Vagina (tissue), 2 donors: ENCODE measurements at regions not wholly inside any gene's neighbourhood (a gene's known extent, or its start where the extent isn't known, plus 50 kb on each side); places are given as distances from the start of the nearest gene placed in this dataset.

Experiments
- DNase-seq, 2 donors: peaks; one replicate each; pipeline ENCODE4 v3.0.0-alpha.2; 2017; ENCODE audit errors: extremely low spot score in 2 of 2
- H3K27ac ChIP-seq: fragments of 200-600 bp; sonication (generic); one replicate; pipeline ENCODE4 v1.5.1; 2019
- H3K27me3 ChIP-seq: fragments of 200-600 bp; sonication (generic); one replicate; pipeline ENCODE4 v1.5.1; 2019
- H3K36me3 ChIP-seq, 2 donors: fragments of 200-600 bp; sonication (generic); one replicate each; pipeline ENCODE4 v1.5.1; 2017 to 2019
- H3K4me1 ChIP-seq: fragments of 200-600 bp; sonication (generic); one replicate; pipeline ENCODE4 v1.5.1; 2019
- H3K4me3 ChIP-seq, 2 donors: fragments of 200-600 bp; sonication (generic); 1 replicate in 1 of 2; 2 replicates in 1 of 2; pipeline ENCODE4 v1.5.1; 2016 to 2019
- H3K9me3 ChIP-seq: fragments of 200-600 bp; sonication (generic); one replicate; pipeline ENCODE4 v1.5.1; 2019
- POLR2A ChIP-seq, 2 donors: fragments of 450-650 bp; IDR thresholded peaks; one replicate each; pipeline ENCODE4 v1.6.1; 2017; ENCODE audit warnings: antibody characterized with exemption in 2 of 2, mild to moderate bottlenecking in 2 of 2, moderate library complexity in 2 of 2
- POLR2AphosphoS5 ChIP-seq, 2 donors: sonication (generic); formaldehyde crosslinking; IDR thresholded peaks; one replicate each; pipeline ENCODE4 v1.9.0; 2017; ENCODE audit warnings: antibody characterized with exemption in 2 of 2, mild to moderate bottlenecking in 2 of 2, low read depth in 1 of 2; ENCODE audit not compliant: insufficient read depth in 1 of 2
- intact Hi-C: fragments of 100-400 bp; cut with DNase I; formaldehyde crosslinking; loops from one replicate; pipeline ENCODE4 v1.15.1; 2023
- TF ChIP-seq, protein P1 (sequence below), 3 experiments: fragments of 450-650 bp in 2 of 3; fragments of 200-600 bp in 1 of 3; sonication (generic) in 1 of 3; IDR thresholded peaks; one replicate each; pipeline ENCODE4 v1.5.1; 2017 to 2019; ENCODE audit warnings: antibody characterized with exemption in 3 of 3, mild to moderate bottlenecking in 2 of 3, moderate library complexity in 2 of 3

DNA sequence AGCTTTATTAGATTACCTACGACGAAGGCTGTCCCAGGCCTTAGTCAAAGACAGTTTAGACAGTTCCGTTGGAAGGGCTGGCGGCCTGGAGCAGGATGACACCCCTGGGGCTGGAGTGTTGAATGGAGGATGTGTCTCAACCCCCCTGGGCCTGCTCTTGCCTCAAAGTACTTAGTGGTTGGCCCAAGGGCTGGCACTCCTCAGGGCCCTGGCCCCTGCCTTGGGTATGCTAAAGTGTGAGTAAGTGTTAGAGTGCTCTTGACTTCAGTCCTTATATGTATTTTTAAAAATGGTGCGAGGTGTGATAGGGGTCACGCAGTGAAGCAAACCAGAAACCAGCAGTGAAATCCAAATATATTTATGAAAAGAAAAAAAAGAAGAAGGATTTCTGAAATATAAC is 261.6 kb downstream of the KTN1 start:
- Histone ChIP-seq H3K27ac (no peak overlapping the region), H3K4me3 (no peak overlapping the region), H3K9me3 (no peaks in the 10 kb centered on the region), H3K27me3 (no peaks in the 10 kb centered on the region), H3K4me1 (no peaks in the 10 kb centered on the region), H3K36me3 (no peaks in the 10 kb centered on the region)
- intact Hi-C loops: no loop called here
- TF ChIP-seq, protein P1, sequence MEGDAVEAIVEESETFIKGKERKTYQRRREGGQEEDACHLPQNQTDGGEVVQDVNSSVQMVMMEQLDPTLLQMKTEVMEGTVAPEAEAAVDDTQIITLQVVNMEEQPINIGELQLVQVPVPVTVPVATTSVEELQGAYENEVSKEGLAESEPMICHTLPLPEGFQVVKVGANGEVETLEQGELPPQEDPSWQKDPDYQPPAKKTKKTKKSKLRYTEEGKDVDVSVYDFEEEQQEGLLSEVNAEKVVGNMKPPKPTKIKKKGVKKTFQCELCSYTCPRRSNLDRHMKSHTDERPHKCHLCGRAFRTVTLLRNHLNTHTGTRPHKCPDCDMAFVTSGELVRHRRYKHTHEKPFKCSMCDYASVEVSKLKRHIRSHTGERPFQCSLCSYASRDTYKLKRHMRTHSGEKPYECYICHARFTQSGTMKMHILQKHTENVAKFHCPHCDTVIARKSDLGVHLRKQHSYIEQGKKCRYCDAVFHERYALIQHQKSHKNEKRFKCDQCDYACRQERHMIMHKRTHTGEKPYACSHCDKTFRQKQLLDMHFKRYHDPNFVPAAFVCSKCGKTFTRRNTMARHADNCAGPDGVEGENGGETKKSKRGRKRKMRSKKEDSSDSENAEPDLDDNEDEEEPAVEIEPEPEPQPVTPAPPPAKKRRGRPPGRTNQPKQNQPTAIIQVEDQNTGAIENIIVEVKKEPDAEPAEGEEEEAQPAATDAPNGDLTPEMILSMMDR (IDR thresholded peaks at IDR 0.05): no peak
- TF ChIP-seq POLR2AphosphoS5 (IDR thresholded peaks at IDR 0.05; ENCODE audit: insufficient read depth in 1 of 2, low read depth in 1 of 2) (no peak), POLR2A (IDR thresholded peaks at IDR 0.05) (no peak)
- no peak for DNase-seq

GRCh38 chr14:55843718-55844403 is 263.9 kb downstream of the KTN1 start:
- intact Hi-C loops: no loop called here
- Histone ChIP-seq H3K27ac (no peak overlapping the region), H3K27me3 (no peaks in the 10 kb centered on the region), H3K4me1 (peaks cover 8% of the 10 kb centered on the region), H3K9me3 (no peaks in the 10 kb centered on the region), H3K36me3 (no peaks in the 10 kb centered on the region), H3K4me3 (no peak overlapping the region)
- DNase-seq: no peak
- TF ChIP-seq POLR2AphosphoS5 (IDR thresholded peaks at IDR 0.05; ENCODE audit: insufficient read depth in 1 of 2, low read depth in 1 of 2): no peak
- TF ChIP-seq, protein P1 (IDR thresholded peaks at IDR 0.05): peak in 1 of 3 experiments; percentile 14
- TF ChIP-seq POLR2A (IDR thresholded peaks at IDR 0.05): no peak

GRCh38 chr14:55845963-55846825 is 266.2 kb downstream of the KTN1 start:
- Histone ChIP-seq H3K4me1 (peaks cover 17% of the 10 kb centered on the region), H3K27me3 (no peaks in the 10 kb centered on the region), H3K4me3 (no peak overlapping the region), H3K27ac (no peak overlapping the region), H3K36me3 (no peaks in the 10 kb centered on the region), H3K9me3 (no peaks in the 10 kb centered on the region)
- TF ChIP-seq, protein P1 (IDR thresholded peaks at IDR 0.05): no peak
- TF ChIP-seq POLR2AphosphoS5 (IDR thresholded peaks at IDR 0.05; ENCODE audit: insufficient read depth in 1 of 2, low read depth in 1 of 2) (no peak), POLR2A (IDR thresholded peaks at IDR 0.05) (no peak)
- DNase-seq: no peak
- intact Hi-C loops: no loop called here

- TF ChIP-seq POLR2A (IDR thresholded peaks at IDR 0.05): no peak
- TF ChIP-seq, protein P1 (IDR thresholded peaks at IDR 0.05): no peak
- TF ChIP-seq POLR2AphosphoS5 (IDR thresholded peaks at IDR 0.05; ENCODE audit: insufficient read depth in 1 of 2, low read depth in 1 of 2): no peak
- no peak for DNase-seq
- H3K27ac ChIP-seq: no peak overlapping the region
- intact Hi-C loops: no loop called here
- H3K4me3 ChIP-seq: no peak overlapping the region
- H3K9me3 ChIP-seq: no peaks in the 10 kb centered on the region
- H3K36me3 ChIP-seq: no peaks in the 10 kb centered on the region
- no peaks in the 10 kb centered on the region for H3K27me3 ChIP-seq
- H3K4me1 ChIP-seq: peaks cover 19% of the 10 kb centered on the region
These were observed 266.9 kb downstream of the KTN1 start for GRCh38 chr14:55846826-55847446.
